Epidermal melanocyte (primary cell): ENCODE measurements at regions not wholly inside any gene's neighbourhood (a gene's known extent, or its start where the extent isn't known, plus 50 kb on each side); places are given as distances from the start of the nearest gene placed in this dataset.

Source experiments
- DNase-seq: peaks from one replicate; pipeline ENCODE4 v3.0.0; 2011; ENCODE audit warnings: low spot score; ENCODE audit not compliant: insufficient read length

DNA sequence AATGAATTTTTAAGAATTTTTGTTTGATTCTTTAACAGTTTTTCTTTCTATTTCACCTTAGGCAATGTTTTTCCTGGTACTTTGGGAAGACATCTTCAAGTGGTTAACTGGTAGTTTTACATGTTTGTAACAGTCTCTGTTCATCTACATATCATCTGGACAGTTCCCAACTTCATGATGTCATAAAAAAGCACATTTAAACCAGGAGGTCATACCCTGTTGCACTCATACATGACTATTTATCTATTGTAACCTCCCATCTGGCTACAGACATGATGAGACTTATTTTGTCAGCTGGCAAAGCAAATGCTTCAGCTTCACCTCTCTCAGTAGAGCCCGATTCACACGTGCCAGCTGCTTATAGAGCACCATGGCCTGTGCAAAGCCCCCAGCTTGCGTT is 99.8 kb upstream of the YPEL5 start:
- DNase-seq = no peak

DNA sequence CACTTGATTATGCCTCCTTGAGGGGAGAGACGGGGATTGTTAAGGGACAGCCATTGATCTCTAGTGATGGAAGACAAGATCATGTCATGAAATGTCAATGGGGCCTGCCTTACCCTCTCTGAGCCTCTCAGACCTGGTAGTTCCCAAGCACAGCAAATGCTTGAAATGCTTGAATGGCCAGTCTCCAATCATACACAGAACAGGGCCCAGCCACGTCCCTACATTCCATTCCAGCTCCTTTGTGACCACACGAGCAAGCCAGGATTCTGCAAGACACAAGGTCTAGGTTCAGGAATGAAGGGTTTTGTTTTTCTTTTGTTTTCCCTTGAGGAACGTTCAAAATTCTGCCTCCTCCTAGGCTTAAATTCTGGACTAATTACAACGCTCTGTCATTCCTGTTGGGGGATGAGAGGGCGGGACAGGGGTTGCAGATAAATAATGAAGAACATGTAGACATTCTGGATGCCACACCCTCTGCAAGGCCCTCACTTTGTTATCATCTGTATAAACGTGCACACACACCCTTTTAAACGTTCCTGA is 98.1 kb upstream of the YPEL5 start:
- DNase-seq = no peak

DNA sequence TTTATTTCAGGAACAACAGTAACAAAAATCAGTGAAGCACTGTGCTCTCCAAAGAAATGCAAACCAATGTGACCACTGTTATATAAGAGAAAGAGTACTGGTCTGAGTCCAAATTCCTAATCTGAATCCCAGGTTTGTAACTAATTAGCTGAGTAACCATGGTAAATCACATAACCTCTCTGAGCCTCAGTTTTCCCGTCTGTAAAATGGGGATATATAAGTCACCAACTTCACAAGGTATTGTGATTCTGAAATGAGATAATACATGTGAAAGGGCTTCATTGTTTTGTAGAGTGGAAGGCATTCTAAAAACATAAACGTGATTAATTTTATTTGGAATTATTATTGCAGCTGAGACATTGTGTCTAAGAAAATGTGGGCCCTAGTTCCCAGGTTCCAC is 91.3 kb upstream of the YPEL5 start:
- no peak for DNase-seq

DNA sequence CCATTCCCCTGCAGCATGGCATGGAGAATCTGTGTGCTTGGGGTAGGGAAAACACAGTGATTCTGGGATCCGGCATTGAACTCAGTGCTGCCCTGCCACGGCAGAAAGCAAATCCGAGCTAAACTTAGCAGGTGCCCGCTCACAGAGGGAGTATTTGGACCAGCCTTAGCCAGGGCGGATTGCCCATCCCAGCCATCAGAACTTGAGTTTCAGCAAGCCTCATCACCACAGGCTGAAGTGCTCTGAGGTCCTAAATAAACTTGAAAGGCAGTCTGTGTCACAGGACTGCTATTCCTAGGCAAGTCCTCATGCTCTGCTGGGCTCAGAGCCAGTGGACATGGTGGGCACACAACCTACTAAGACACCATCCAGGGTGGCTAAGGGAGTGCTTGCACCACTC is 86.2 kb upstream of the YPEL5 start:
- no peak for DNase-seq

DNA sequence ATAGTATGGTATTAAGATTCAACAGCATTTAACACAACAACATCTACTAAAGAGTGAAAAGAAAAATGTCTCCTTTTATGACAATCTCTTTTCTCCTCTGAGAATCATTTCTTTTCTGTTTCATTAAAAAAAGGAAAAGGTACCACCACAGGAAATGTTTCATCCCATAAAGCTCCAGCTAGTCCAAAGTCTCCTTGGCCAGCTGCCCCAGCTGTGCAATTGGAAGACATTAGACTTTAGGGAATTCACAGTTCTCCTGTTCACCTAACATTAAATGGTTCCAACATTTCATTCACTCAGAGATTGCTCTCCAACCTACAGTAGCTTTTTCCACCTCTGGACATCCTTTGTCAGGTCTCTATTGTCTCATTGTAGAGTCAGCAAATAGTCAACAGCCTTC is 78.7 kb upstream of the YPEL5 start:
- DNase-seq = no peak

DNA sequence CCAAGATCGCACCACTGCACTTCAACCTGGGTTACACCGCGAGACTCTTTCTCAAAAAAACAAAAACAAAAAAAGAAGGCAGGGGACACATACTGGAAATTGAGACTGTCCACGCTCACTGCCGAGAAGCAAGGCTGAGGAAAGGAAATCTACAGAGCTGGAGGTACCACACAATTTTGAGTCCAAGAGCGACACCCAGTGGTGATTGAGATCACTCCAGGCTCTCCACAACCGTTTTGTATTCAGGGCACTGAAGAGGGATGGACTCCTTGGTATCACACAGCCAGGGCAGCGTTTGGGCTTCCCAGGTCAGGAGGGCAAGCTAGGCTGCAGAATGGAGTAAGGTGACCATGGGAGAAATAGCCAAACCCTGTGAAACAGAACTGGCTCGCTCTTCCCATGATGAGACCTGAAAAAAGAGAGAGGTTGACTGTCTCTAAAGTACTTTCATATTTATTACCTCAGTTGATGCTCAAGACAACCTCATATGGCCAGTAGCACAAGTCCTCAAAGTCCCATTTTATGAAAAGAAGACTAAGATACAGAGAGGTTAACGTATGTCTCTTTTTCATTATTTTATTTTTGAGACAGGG is 74.5 kb upstream of the YPEL5 start:
- DNase-seq = peak; percentile 53

DNA sequence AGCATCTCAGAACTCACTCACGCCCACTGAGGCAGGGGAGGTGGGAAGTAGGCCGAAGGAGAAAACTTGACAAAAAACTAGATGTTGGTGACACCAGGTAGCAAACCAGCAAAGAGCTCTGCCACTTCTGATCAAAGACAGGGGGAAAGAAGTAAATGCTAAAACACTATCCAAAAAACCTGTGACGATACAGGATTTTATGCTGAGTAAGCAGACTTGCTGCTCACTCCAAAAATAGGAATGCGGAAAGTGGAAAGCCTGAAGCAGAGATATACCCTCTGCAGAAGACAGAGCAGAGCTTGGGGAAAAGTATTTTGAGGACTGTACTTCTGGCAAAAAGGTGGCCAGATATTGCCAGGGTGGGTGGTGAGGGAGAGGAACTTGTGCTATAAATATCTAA is 73.3 kb upstream of the YPEL5 start:
- DNase-seq = no peak

DNA sequence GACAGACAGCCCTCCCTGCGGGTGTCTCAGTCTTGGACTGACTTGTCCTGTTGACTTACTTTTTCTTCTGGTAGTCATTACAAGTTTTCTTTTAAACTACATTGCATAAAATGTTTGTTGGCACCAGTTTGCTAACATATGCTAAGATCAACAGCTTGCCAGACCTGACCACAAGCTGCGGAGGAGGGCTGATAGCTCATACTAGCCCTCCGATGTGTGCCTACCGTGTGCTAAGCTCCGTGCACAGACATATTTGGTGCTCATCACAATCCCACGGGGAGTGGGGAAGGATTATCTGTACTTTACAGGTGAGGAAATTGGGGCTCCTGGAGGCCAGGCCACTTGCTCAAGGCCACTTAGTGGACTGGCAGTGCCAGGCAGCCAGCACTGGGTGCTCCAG is 72.8 kb upstream of the YPEL5 start:
- no peak for DNase-seq

DNA sequence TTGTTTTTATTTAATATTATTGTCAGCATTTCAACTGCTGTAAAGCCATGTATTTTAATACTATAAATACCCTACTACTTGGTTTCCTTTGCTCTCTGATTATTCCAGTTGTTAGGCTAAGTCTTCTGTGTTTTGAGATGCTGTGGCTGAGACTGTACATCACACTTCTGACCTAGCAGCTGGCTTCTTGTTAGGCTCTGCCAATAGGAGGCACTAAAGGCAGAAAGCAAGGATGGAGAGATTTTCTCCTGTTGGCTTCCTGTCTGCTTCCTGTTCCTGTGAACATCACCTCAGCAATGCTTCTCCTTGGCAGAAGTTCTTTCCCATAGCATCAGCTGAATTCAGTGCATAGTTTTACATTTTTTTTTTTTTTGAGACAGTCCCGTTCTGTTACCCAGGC is 68.3 kb upstream of the YPEL5 start:
- no peak for DNase-seq

DNA sequence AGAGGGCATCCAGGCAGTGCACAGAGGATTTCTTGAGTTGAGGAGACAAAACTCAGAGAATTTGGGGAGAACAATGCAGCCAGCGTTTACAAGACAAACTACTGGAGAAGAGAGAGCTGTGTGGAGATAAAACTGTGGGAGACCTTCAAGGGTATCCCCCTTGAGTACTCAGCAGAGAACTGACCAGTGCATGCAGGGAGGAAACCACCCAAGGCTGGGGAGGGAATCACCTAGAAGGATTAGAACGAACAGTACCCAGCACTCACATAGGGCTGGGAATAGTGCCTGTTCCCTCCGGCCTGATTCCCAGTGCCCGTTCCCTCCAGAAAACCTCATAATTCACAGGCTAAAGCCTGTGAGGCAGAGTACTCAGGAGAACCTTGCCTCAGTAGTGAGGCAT is 61.9 kb upstream of the YPEL5 start:
- no peak for DNase-seq

DNA sequence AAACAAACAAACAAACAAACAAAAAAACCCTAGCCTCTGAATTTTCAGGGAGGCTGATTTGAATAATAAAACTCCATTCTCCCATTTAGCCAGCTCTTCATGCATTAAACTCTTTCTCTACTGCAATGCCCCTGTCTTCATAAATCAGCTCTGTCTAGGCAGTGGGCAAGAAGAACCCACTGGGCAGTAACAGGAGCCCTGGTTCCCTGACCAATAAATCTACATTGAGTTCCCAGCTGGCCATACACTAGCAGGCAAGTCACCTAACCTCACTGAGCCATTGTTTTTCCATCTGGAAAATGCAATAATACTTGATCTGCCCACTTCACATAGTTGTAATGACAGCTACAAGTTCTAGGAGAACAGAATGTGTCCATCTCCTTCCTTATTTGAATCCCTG is 57.6 kb upstream of the YPEL5 start:
- DNase-seq = no peak

DNA sequence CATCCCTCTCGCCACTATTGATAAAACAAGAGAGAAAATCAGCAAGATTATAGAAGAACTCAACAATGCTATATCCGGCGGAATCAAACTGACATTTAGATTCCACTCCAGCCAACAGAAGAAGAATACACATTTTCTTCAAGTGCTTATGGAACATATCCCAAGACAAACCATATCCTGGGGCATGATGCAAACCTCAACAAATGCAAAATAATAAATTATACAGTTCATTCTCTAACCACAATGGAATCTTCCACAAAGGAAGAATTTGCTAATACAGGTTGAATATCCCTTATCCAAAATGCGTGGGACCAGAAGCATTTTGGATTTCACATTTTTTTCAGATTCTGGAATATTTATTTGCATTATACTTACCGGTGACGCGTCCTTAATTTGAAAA is 51.4 kb upstream of the YPEL5 start:
- no peak for DNase-seq

DNA sequence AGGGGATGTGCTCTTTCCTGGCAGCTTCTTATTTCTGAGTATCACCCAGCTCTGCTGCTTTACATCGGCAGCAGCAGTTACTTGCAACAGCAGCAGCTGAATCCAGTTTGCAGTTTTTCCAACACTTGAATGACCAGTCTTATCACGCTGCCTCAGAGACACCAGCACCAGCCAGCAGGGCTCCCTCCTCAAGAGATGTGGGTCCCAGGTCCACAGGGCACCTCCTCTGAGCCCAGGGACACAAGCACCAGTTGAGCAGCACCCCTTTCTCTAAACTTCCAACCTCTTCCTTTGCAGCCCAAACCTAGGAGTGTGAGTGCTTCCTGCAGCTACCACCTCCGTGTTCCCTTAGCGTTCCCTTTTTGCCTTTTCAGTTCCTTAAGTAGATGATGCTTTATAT is 50.4 kb upstream of the YPEL5 start:
- DNase-seq = no peak
